ENCODE measurements at regions not wholly inside any gene's neighbourhood (a gene's known extent, or its start where the extent isn't known, plus 50 kb on each side); places are given as distances from the start of the nearest gene placed in this dataset.

- TF ChIP-seq CTCF (conservative IDR thresholded peaks at IDR 0.05; ENCODE audit: low read depth, low read length) (no peak), EZH2 (IDR thresholded peaks at IDR 0.05; ENCODE audit: borderline replicate concordance, low read depth, low read length, poor library complexity, severe bottlenecking) (no peak)
Observed at GRCh38 chr3:4029135-4029534, 229.9 kb downstream of the LRRN1 start.
